GM18505 (cell line): ENCODE measurements at regions not wholly inside any gene's neighbourhood (a gene's known extent, or its start where the extent isn't known, plus 50 kb on each side); places are given as distances from the start of the nearest gene placed in this dataset.

Experiments used
- ATAC-seq: cut with Tn5 transposase; IDR thresholded peaks from one replicate; pipeline ENCODE4 v1.9.1; 2021; ENCODE audit not compliant: unreplicated experiment
- POLR2A ChIP-seq: IDR thresholded peaks from 4 replicates; pipeline ENCODE4 v1.6.1; 2011; ENCODE audit warnings: borderline replicate concordance; ENCODE audit not compliant: insufficient read depth, insufficient read length; ENCODE audit errors: extremely low read depth

- ATAC-seq: no peak
Measured at GRCh38 chr16:86444261-86444660, 66.1 kb upstream of the FOXF1 start.

GRCh38 chr16:86444661-86445060, 65.7 kb upstream of the FOXF1 start:
- no peak for TF ChIP-seq POLR2A
- ATAC-seq: no peak

More at GRCh38 chr16:86444261-86444660, 66.1 kb upstream of the FOXF1 start:
- no peak for TF ChIP-seq POLR2A

- no peak for TF ChIP-seq POLR2A
- no peak for ATAC-seq
Measured at GRCh38 chr16:86446279-86446678, 64.0 kb upstream of the FOXF1 start.

- TF ChIP-seq POLR2A: no peak
- ATAC-seq: no peak
Measured at GRCh38 chr16:86447228-86447627, 63.1 kb upstream of the FOXF1 start.

- no peak for ATAC-seq
- TF ChIP-seq POLR2A: no peak
Measured at GRCh38 chr16:86448306-86448890, 61.9 kb upstream of the FOXF1 start.

GRCh38 chr16:86449446-86450095, 60.8 kb upstream of the FOXF1 start:
- no peak for ATAC-seq

GRCh38 chr16:86450691-86451090, 59.6 kb upstream of the FOXF1 start:
- ATAC-seq: no peak

More at GRCh38 chr16:86449446-86450095, 60.8 kb upstream of the FOXF1 start:
- no peak for TF ChIP-seq POLR2A

GRCh38 chr16:86452451-86452850, 57.9 kb upstream of the FOXF1 start:
- no peak for ATAC-seq
- TF ChIP-seq POLR2A: no peak

More at GRCh38 chr16:86450691-86451090, 59.6 kb upstream of the FOXF1 start:
- TF ChIP-seq POLR2A: no peak

GRCh38 chr16:86455116-86455515, 55.2 kb upstream of the FOXF1 start:
- ATAC-seq: no peak
- TF ChIP-seq POLR2A: no peak

- no peak for ATAC-seq
Measured at GRCh38 chr16:86455640-86456039, 54.7 kb upstream of the FOXF1 start.

GRCh38 chr16:86457501-86458148, 52.7 kb upstream of the FOXF1 start:
- TF ChIP-seq POLR2A: no peak

More at GRCh38 chr16:86455640-86456039, 54.7 kb upstream of the FOXF1 start:
- TF ChIP-seq POLR2A: no peak

GRCh38 chr16:86458149-86458777, 52.1 kb upstream of the FOXF1 start:
- no peak for TF ChIP-seq POLR2A
- ATAC-seq: no peak

More at GRCh38 chr16:86457501-86458148, 52.7 kb upstream of the FOXF1 start:
- ATAC-seq: no peak

- no peak for TF ChIP-seq POLR2A
- ATAC-seq: no peak
Measured at GRCh38 chr16:86459266-86459665, 51.1 kb upstream of the FOXF1 start.
